ENCODE measurements at regions not wholly inside any gene's neighbourhood (a gene's known extent, or its start where the extent isn't known, plus 50 kb on each side); places are given as distances from the start of the nearest gene placed in this dataset.

DNA sequence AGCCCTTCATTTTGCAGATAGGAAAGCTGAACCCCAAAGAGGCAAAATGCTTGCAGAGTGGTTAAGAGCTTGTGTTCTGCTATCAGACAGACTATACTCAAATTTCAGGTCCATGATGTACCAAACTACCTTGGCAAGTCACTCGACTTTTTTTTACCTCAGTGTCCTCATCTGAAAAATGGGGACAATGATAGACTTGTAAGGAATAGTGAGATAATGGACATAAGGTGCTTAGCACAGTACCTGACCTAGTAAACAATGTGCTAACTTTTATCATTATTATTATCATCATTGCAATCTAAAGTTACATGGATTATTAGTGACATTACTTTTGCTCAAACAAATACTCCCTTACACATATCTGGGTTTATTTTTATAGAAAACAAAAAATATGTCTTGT, 79.4 kb upstream of the ARID5B start:
- TF ChIP-seq POLR2AphosphoS5 (IDR thresholded peaks at IDR 0.05; ENCODE audit: low read depth, low read length): no peak
- TF ChIP-seq FOXP2 (optimal IDR thresholded peaks at IDR 0.05; ENCODE audit: borderline replicate concordance, extremely low read depth, extremely low read length, insufficient read depth): no peak
- no peak for TF ChIP-seq SIN3A (IDR thresholded peaks at IDR 0.05; ENCODE audit: borderline replicate concordance, insufficient read depth, low read length)
- no peak for TF ChIP-seq TAF1 (IDR thresholded peaks at IDR 0.05; ENCODE audit: borderline replicate concordance, insufficient read depth, low read length)
- TF ChIP-seq, protein P1, sequence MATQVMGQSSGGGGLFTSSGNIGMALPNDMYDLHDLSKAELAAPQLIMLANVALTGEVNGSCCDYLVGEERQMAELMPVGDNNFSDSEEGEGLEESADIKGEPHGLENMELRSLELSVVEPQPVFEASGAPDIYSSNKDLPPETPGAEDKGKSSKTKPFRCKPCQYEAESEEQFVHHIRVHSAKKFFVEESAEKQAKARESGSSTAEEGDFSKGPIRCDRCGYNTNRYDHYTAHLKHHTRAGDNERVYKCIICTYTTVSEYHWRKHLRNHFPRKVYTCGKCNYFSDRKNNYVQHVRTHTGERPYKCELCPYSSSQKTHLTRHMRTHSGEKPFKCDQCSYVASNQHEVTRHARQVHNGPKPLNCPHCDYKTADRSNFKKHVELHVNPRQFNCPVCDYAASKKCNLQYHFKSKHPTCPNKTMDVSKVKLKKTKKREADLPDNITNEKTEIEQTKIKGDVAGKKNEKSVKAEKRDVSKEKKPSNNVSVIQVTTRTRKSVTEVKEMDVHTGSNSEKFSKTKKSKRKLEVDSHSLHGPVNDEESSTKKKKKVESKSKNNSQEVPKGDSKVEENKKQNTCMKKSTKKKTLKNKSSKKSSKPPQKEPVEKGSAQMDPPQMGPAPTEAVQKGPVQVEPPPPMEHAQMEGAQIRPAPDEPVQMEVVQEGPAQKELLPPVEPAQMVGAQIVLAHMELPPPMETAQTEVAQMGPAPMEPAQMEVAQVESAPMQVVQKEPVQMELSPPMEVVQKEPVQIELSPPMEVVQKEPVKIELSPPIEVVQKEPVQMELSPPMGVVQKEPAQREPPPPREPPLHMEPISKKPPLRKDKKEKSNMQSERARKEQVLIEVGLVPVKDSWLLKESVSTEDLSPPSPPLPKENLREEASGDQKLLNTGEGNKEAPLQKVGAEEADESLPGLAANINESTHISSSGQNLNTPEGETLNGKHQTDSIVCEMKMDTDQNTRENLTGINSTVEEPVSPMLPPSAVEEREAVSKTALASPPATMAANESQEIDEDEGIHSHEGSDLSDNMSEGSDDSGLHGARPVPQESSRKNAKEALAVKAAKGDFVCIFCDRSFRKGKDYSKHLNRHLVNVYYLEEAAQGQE (IDR thresholded peaks at IDR 0.05; ENCODE audit: insufficient read depth in 1 of 2, low read depth in 2 of 2, low read length in 2 of 2): no peak
